Osteoblast (primary cell): ENCODE measurements at regions not wholly inside any gene's neighbourhood (a gene's known extent, or its start where the extent isn't known, plus 50 kb on each side); places are given as distances from the start of the nearest gene placed in this dataset.

Experiments
- DNase-seq: peaks from one replicate; pipeline ENCODE4 v3.0.0; 2011; ENCODE audit warnings: low spot score, mixed read lengths; ENCODE audit not compliant: insufficient read length; ENCODE audit errors: missing footprints
- H2AFZ ChIP-seq: 2 replicates; pipeline ENCODE4 v1.6.0; 2011; ENCODE audit warnings: mild to moderate bottlenecking, low read length
- H3K27ac ChIP-seq: 2 replicates; pipeline ENCODE4 v1.5.1; 2011; ENCODE audit warnings: mild to moderate bottlenecking, low read depth, low read length, moderate library complexity
- H3K27me3 ChIP-seq: 2 replicates; pipeline ENCODE4 v1.6.0; 2012; ENCODE audit warnings: mild to moderate bottlenecking, control low read depth, inconsistent platforms, low read length, moderate library complexity; ENCODE audit not compliant: insufficient read depth
- H3K36me3 ChIP-seq: 2 replicates; pipeline ENCODE4 v1.5.1; 2011; ENCODE audit warnings: mild to moderate bottlenecking, low read length, control low read depth, moderate library complexity; ENCODE audit not compliant: insufficient read depth
- H3K4me1 ChIP-seq: 2 replicates; pipeline ENCODE4 v1.5.1; 2011; ENCODE audit warnings: mild to moderate bottlenecking, low read length, control low read depth, moderate library complexity; ENCODE audit not compliant: insufficient read depth
- H3K4me2 ChIP-seq: 2 replicates; pipeline ENCODE4 v1.6.0; 2011; ENCODE audit warnings: mild to moderate bottlenecking, low read length; ENCODE audit not compliant: insufficient read depth
- H3K4me3 ChIP-seq: fragments of 200-600 bp; sonication (generic); 3 replicates; pipeline ENCODE4 v1.5.1; 2012; ENCODE audit warnings: mild to moderate bottlenecking, low read length, inconsistent platforms; ENCODE audit not compliant: insufficient read depth
- H3K79me2 ChIP-seq: 2 replicates; pipeline ENCODE4 v1.6.0; 2012; ENCODE audit warnings: mild to moderate bottlenecking, low read length, control low read depth, inconsistent platforms; ENCODE audit not compliant: insufficient read depth
- H3K9me3 ChIP-seq: 2 replicates; pipeline ENCODE4 v1.5.1; 2011; ENCODE audit warnings: low read depth, low read length, control low read depth
- H4K20me1 ChIP-seq: 2 replicates; pipeline ENCODE4 v1.6.0; 2012; ENCODE audit warnings: mild to moderate bottlenecking, low read length, control low read depth; ENCODE audit not compliant: insufficient read depth
- TF ChIP-seq, protein P1 (sequence below): IDR thresholded peaks from 2 replicates; pipeline ENCODE4 v1.5.1; 2011; ENCODE audit warnings: mild to moderate bottlenecking, low read depth, low read length, moderate library complexity; ENCODE audit errors: extremely low read depth

DNA sequence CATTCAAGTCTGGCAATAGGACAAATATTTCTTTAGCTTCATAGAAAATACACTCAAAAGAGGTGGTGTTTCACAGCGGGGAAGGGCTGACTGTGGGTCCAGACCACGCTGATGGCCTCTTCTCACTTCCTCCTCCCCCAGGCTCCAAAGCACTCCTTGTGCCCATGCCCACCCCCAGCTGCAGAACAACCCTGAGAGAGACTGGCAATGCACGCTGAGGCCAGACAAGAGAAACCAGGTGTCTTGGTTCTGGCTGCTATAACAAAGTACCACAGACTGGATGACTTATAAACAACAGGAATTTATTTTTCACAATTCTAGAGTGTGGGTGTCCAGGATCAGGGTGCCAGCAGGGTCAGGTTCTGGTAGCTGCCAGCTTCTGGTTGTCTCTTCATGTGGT lies 386.1 kb downstream of the FBXW7 start:
- Histone ChIP-seq H3K9me3 (no peaks in the 10 kb centered on the region), H4K20me1 (no peaks in the 10 kb centered on the region), H3K27me3 (peaks cover 3% of the 10 kb centered on the region), H3K79me2 (no peaks in the 10 kb centered on the region), H3K4me2 (no peak overlapping the region), H3K4me3 (no peak overlapping the region), H3K36me3 (no peaks in the 10 kb centered on the region), H3K4me1 (no peaks in the 10 kb centered on the region), H3K27ac (no peak overlapping the region), H2AFZ (no peak overlapping the region)
- DNase-seq: no peak
- TF ChIP-seq, protein P1, sequence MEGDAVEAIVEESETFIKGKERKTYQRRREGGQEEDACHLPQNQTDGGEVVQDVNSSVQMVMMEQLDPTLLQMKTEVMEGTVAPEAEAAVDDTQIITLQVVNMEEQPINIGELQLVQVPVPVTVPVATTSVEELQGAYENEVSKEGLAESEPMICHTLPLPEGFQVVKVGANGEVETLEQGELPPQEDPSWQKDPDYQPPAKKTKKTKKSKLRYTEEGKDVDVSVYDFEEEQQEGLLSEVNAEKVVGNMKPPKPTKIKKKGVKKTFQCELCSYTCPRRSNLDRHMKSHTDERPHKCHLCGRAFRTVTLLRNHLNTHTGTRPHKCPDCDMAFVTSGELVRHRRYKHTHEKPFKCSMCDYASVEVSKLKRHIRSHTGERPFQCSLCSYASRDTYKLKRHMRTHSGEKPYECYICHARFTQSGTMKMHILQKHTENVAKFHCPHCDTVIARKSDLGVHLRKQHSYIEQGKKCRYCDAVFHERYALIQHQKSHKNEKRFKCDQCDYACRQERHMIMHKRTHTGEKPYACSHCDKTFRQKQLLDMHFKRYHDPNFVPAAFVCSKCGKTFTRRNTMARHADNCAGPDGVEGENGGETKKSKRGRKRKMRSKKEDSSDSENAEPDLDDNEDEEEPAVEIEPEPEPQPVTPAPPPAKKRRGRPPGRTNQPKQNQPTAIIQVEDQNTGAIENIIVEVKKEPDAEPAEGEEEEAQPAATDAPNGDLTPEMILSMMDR: no peak

DNA sequence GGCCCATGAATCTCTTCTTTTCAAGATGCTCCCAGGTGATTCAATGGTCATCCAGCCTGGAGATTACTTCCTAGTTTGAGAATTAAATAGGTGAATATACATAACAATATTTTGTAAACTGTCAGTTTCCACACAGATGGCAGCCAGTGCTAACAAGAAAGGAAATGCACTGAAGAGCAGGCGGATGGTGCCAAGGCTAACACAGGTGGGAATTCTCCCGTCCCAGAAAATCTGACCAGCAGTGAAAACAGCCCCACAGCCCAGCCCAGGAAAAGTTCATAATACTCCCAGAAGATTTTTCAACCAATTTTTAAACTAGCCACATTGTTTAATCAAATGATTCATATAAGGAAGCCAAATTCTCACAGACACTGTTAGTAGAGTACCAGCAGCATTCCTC lies 387.2 kb upstream of the GATB start:
- Histone ChIP-seq H3K4me1 (no peaks in the 10 kb centered on the region), H3K27ac (no peak overlapping the region), H3K27me3 (peaks cover 3% of the 10 kb centered on the region), H3K4me2 (no peak overlapping the region), H3K36me3 (no peaks in the 10 kb centered on the region), H3K79me2 (no peaks in the 10 kb centered on the region), H2AFZ (no peak overlapping the region), H3K4me3 (no peak overlapping the region), H3K9me3 (no peaks in the 10 kb centered on the region), H4K20me1 (no peaks in the 10 kb centered on the region)
- no peak for DNase-seq
- TF ChIP-seq, protein P1: no peak

DNA sequence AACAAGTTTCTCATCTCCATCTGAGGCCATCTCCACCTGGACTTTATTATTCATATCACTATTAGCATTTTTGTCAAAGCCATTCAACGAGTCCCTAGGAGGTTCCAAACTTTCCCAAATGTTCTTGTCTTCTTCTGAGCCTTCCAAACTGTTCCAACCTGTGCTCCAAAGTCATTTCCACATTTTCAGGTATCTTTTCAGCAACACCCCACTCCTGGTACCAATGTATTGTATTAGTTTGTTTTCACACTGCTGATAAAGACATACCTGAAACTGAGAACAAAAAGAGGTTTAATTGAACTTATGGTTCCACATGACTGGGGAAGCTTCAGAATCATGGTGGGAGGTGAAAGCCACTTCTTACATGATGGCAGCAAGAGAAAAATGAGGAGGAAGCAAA lies 385.4 kb upstream of the GATB start:
- H3K4me3 ChIP-seq: no peak overlapping the region
- H3K4me2 ChIP-seq: no peak overlapping the region
- no peaks in the 10 kb centered on the region for H3K9me3 ChIP-seq
- no peaks in the 10 kb centered on the region for H3K79me2 ChIP-seq
- TF ChIP-seq, protein P1: no peak
- H4K20me1 ChIP-seq: no peaks in the 10 kb centered on the region
- no peak for DNase-seq
- no peaks in the 10 kb centered on the region for H3K4me1 ChIP-seq
- H3K36me3 ChIP-seq: no peaks in the 10 kb centered on the region
- no peaks in the 10 kb centered on the region for H3K27me3 ChIP-seq
- no peak overlapping the region for H3K27ac ChIP-seq
- no peak overlapping the region for H2AFZ ChIP-seq

DNA sequence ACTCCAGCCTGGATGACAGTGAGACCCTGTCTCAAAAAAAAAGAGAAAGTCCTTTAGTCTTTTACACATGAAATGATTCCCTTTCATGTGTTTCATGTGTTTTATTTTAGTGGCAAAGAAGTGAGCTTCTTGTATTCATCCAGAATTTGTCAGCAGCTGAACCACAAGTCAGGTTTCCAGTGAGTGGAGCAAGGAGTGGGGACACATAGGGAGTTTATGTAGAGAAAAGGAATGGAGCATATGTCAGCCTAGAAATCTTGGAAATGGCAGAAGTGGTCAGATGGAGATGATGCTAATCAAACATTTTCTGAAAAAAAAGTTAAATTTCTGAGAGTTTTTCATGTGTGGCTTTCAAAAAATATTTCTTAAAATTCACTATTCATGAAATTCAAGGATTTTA lies 383.0 kb upstream of the GATB start:
- TF ChIP-seq, protein P1: no peak
- no peak overlapping the region for H3K27ac ChIP-seq
- H2AFZ ChIP-seq: no peak overlapping the region
- no peak overlapping the region for H3K4me2 ChIP-seq
- no peaks in the 10 kb centered on the region for H3K36me3 ChIP-seq
- DNase-seq: no peak
- H3K27me3 ChIP-seq: peaks cover under 1% of the 10 kb centered on the region
- no peaks in the 10 kb centered on the region for H3K4me1 ChIP-seq
- H3K4me3 ChIP-seq: no peak overlapping the region
- no peaks in the 10 kb centered on the region for H3K9me3 ChIP-seq
- H3K79me2 ChIP-seq: no peaks in the 10 kb centered on the region
- no peaks in the 10 kb centered on the region for H4K20me1 ChIP-seq
